ENCODE measurements at regions not wholly inside any gene's neighbourhood (a gene's known extent, or its start where the extent isn't known, plus 50 kb on each side); places are given as distances from the start of the nearest gene placed in this dataset.

DNA sequence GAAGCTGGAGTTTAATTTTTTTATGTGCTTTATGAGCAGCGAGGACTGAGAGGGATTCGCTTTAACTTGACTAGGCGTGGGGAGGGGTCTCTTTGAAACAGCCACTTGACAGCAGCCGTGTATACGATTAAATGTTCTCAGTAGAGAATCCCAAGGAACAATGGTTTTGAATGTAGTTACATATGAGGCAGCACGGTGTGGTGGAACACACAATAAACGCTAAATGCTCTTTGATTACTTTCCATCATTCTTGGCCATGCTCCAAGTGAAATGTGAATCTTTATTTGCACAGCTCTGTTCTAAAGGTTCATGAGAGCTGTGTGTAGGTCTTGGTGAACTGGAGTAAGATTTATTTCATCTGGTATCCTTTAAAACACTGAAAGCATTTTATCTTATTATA lies 251.4 kb upstream of the TGFBR2 start:
- DNase-seq, result no peak
- H3K4me1 ChIP-seq, result no peaks in the 10 kb centered on the region
- TF ChIP-seq, protein P1, sequence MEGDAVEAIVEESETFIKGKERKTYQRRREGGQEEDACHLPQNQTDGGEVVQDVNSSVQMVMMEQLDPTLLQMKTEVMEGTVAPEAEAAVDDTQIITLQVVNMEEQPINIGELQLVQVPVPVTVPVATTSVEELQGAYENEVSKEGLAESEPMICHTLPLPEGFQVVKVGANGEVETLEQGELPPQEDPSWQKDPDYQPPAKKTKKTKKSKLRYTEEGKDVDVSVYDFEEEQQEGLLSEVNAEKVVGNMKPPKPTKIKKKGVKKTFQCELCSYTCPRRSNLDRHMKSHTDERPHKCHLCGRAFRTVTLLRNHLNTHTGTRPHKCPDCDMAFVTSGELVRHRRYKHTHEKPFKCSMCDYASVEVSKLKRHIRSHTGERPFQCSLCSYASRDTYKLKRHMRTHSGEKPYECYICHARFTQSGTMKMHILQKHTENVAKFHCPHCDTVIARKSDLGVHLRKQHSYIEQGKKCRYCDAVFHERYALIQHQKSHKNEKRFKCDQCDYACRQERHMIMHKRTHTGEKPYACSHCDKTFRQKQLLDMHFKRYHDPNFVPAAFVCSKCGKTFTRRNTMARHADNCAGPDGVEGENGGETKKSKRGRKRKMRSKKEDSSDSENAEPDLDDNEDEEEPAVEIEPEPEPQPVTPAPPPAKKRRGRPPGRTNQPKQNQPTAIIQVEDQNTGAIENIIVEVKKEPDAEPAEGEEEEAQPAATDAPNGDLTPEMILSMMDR (IDR thresholded peaks at IDR 0.05; ENCODE audit: low read depth, low read length), result no peak
- no peak overlapping the region for H3K4me3 ChIP-seq (ENCODE audit: low read depth, low read length)
- H3K9me3 ChIP-seq, result no peaks in the 10 kb centered on the region
- H3K27me3 ChIP-seq, result no peaks in the 10 kb centered on the region
- no peaks in the 10 kb centered on the region for H3K36me3 ChIP-seq

GRCh38 chr3:30355622-30356021 lies 250.8 kb upstream of the TGFBR2 start:
- Histone ChIP-seq H3K4me1 (no peaks in the 10 kb centered on the region), H3K9me3 (no peaks in the 10 kb centered on the region)
- no peak for DNase-seq

GRCh38 chr3:30356866-30357753 lies 249.3 kb upstream of the TGFBR2 start:
- Histone ChIP-seq H3K36me3 (no peaks in the 10 kb centered on the region), H3K27me3 (no peaks in the 10 kb centered on the region), H3K9me3 (no peaks in the 10 kb centered on the region), H3K4me1 (no peaks in the 10 kb centered on the region), H3K4me3 (ENCODE audit: low read depth, low read length) (no peak overlapping the region)
- DNase-seq, result no peak
- TF ChIP-seq, protein P1 (IDR thresholded peaks at IDR 0.05; ENCODE audit: low read depth, low read length), result no peak

More at GRCh38 chr3:30355622-30356021, 250.8 kb upstream of the TGFBR2 start:
- H3K27me3 ChIP-seq, result no peaks in the 10 kb centered on the region
- H3K4me3 ChIP-seq (ENCODE audit: low read depth, low read length), result no peak overlapping the region
- TF ChIP-seq, protein P1 (IDR thresholded peaks at IDR 0.05; ENCODE audit: low read depth, low read length), result no peak
- no peaks in the 10 kb centered on the region for H3K36me3 ChIP-seq

DNA sequence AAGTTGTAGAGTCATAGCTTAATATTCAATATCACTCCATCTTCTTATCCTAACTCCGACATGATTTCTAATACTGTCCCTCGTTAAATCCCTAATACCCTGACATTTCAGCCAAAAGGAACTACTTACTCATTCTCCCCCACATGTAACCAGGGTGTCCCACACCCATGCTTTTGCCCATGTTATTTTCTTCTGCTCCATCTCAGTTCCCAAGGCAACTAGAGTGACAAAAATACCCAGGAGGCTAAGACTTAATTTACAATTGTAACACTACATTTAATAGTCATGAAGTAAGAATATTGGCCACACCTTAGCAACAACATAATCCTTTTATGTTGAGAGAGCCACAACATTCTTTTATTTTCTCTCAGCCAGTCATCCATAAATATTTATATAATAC lies 248.5 kb upstream of the TGFBR2 start:
- Histone ChIP-seq H3K36me3 (no peaks in the 10 kb centered on the region), H3K9me3 (no peaks in the 10 kb centered on the region), H3K27me3 (no peaks in the 10 kb centered on the region), H3K4me1 (no peaks in the 10 kb centered on the region), H3K4me3 (ENCODE audit: low read depth, low read length) (no peak overlapping the region)
- no peak for DNase-seq
- TF ChIP-seq, protein P1 (IDR thresholded peaks at IDR 0.05; ENCODE audit: low read depth, low read length), result no peak

DNA sequence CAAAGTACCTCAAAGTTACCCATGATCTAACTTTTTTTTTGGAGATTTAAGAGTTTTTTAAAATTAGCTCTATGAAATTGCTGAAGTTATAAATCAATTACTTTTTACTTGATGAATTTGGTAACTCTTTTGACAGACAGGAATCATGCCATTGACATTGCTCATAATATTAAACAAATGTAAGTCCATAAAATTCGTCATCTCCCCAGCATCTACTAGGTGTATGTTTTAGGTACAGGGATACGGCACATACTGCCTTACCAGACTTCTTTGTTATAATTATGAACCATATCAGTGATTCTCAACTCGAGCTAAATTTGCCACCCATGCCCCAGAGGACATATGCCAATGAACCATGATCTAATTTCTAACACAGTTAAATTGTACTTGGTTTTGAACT lies 247.5 kb upstream of the TGFBR2 start:
- H3K4me1 ChIP-seq, result no peaks in the 10 kb centered on the region
- H3K4me3 ChIP-seq (ENCODE audit: low read depth, low read length), result no peak overlapping the region
- no peaks in the 10 kb centered on the region for H3K27me3 ChIP-seq
- H3K36me3 ChIP-seq, result no peaks in the 10 kb centered on the region
- H3K9me3 ChIP-seq, result no peaks in the 10 kb centered on the region
- TF ChIP-seq, protein P1 (IDR thresholded peaks at IDR 0.05; ENCODE audit: low read depth, low read length), result no peak
- no peak for DNase-seq

DNA sequence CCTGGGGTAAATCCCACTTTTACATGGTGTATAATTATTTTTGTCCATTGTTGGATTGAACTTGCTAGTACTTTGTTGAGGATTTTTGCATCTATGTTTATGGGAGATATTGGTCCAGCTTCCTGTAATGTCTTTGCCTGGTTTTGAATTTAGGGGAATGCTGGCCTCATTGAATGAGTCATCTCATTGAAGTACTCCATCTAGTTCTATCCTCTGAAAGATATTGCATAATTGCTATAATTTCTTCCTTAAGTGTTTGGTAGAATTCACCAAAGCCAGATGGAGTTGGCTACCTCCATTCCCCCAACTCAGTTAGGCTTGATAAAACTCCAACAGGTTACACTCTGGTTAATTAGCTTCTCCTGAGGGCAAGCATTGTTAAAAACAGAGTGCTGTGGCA lies 237.4 kb upstream of the TGFBR2 start:
- Histone ChIP-seq H3K4me1 (no peaks in the 10 kb centered on the region), H3K9me3 (no peaks in the 10 kb centered on the region), H3K4me3 (ENCODE audit: low read depth, low read length) (no peak overlapping the region), H3K27me3 (no peaks in the 10 kb centered on the region), H3K36me3 (no peaks in the 10 kb centered on the region)
- DNase-seq, result no peak
- TF ChIP-seq, protein P1 (IDR thresholded peaks at IDR 0.05; ENCODE audit: low read depth, low read length), result no peak
